K562 (cell line): ENCODE measurements at regions not wholly inside any gene's neighbourhood (a gene's known extent, or its start where the extent isn't known, plus 50 kb on each side); places are given as distances from the start of the nearest gene placed in this dataset.

Experiments used
- ATAC-seq: fragments of 200-7000 bp; cut with Tn5 transposase; 3 replicates; pipeline ENCODE4 v1.9.1; 2020; ENCODE audit warnings: moderate library complexity
- BruUV-seq: library from RNA; stranded (reverse); fragments of 400-500 nt; replicated peaks from 2 replicates; lab custom pipeline; 2021; lab: Mats Ljungman, UMichigan
- CTCF ChIA-PET: fragments of 300-600 bp; formaldehyde crosslinking; extraction: SDS; loops from one replicate; lab custom pipeline; 2021; ENCODE audit warnings: low intra/inter-chr PET ratio; lab: Yijun Ruan, JAX
- POLR2A ChIA-PET: fragments of 300-600, 350-650 bp; sonication (Branson Sonifier 250); formaldehyde crosslinking; extraction: SDS; loops from one replicate; lab custom pipeline; 2021; ENCODE audit warnings: antibody characterized with exemption, inconsistent platforms; lab: Yijun Ruan, JAX
- DNase-seq, 4 experiments: peaks; one replicate each; pipeline versions ENCODE4 v3.0.0 to v3.0.0-alpha.2; 2011 to 2018; ENCODE audit warnings: low spot score in 3 of 4, mixed read lengths in 3 of 4; ENCODE audit errors: extremely low read depth in 1 of 4
- FAIRE-seq: peaks from 2 replicates; lab custom pipeline; 2011; peaks lifted over from hg19 to GRCh38; lab: Jason Lieb, UNC
- H2AFZ ChIP-seq: 2 replicates; pipeline ENCODE4 v1.6.0; 2011; ENCODE audit warnings: low read depth, low read length, control low read depth, inconsistent platforms
- H3K27ac ChIP-seq: fragments of 200-600 bp; 3 replicates; pipeline ENCODE4 v1.8.0; 2011; ENCODE audit warnings: low read depth, mild to moderate bottlenecking, control low read depth, inconsistent platforms, low read length, moderate library complexity, mixed read lengths; ENCODE audit errors: extremely low read depth
- H3K27me3 ChIP-seq, 2 experiments: fragments of 300-600 bp in 1 of 2; 2 replicates in 1 of 2; 3 replicates in 1 of 2; pipeline versions ENCODE4 v1.6.0 to v1.8.0; 2011; ENCODE audit warnings: inconsistent platforms in 2 of 2, low read length in 2 of 2, mild to moderate bottlenecking in 1 of 2, mixed read lengths in 1 of 2, moderate library complexity in 1 of 2; ENCODE audit not compliant: control insufficient read depth in 2 of 2, insufficient read depth in 2 of 2
- H3K36me3 ChIP-seq: fragments of 300-600 bp; 3 replicates; pipeline ENCODE4 v1.8.0; 2011; ENCODE audit warnings: mild to moderate bottlenecking, low read length, inconsistent platforms; ENCODE audit not compliant: control insufficient read depth, insufficient read depth
- H3K4me1 ChIP-seq, 2 experiments: fragments of 200-600 bp in 1 of 2; replicated peaks in 1 of 2; 2 replicates in 1 of 2; 3 replicates in 1 of 2; pipeline versions ENCODE4 v1.5.1 to v1.8.0; 2011; ENCODE audit warnings: inconsistent platforms in 2 of 2, low read length in 2 of 2, mild to moderate bottlenecking in 1 of 2, mixed read lengths in 1 of 2, moderate library complexity in 1 of 2; ENCODE audit not compliant: control insufficient read depth in 2 of 2, insufficient read depth in 2 of 2
- H3K4me2 ChIP-seq: 2 replicates; pipeline ENCODE4 v1.6.1; 2011; ENCODE audit warnings: low read length, control low read depth, inconsistent platforms, mixed read lengths; ENCODE audit not compliant: insufficient read depth
- H3K4me3 ChIP-seq: fragments of 200-600 bp; sonication (generic), shearing (Covaris generic); 2 replicates; pipeline ENCODE4 v1.5.1; 2016; ENCODE audit warnings: control low read depth, inconsistent platforms
- H3K79me2 ChIP-seq: fragments of 200-600 bp; 3 replicates; pipeline ENCODE4 v1.8.0; 2011; ENCODE audit warnings: low read length, inconsistent platforms; ENCODE audit not compliant: control insufficient read depth, insufficient read depth
- H3K9ac ChIP-seq, 2 experiments: 2 replicates each; pipeline versions ENCODE4 v1.6.0 to v1.6.1; 2011; ENCODE audit warnings: low read depth in 2 of 2, low read length in 2 of 2, control low read depth in 1 of 2, inconsistent platforms in 1 of 2, mild to moderate bottlenecking in 1 of 2, mixed read lengths in 1 of 2; ENCODE audit not compliant: insufficient read depth in 1 of 2
- H3K9me1 ChIP-seq: one replicate; pipeline ENCODE4 v1.6.0; 2011; ENCODE audit warnings: inconsistent platforms, mild to moderate bottlenecking, low read length, moderate library complexity; ENCODE audit not compliant: control insufficient read depth, insufficient read depth
- H3K9me3 ChIP-seq: replicated peaks from 2 replicates; pipeline ENCODE4 v1.5.1; 2011; ENCODE audit warnings: low read depth, low read length, inconsistent platforms; ENCODE audit not compliant: control insufficient read depth, insufficient read depth
- H4K20me1 ChIP-seq: replicated peaks from 2 replicates; pipeline ENCODE4 v1.6.1; 2011; ENCODE audit warnings: low read length, inconsistent platforms, mixed read lengths; ENCODE audit not compliant: control insufficient read depth, insufficient read depth
- ADNP ChIP-seq: fragments of 200-800 bp; sonication (Bioruptor generic); IDR thresholded peaks from 2 replicates; pipeline ENCODE4 v1.6.1; 2016; ENCODE audit warnings: missing genetic modification characterization, missing compliant biosample characterization
- BCOR ChIP-seq: fragments of 450-650 bp; IDR thresholded peaks from 2 replicates; pipeline ENCODE4 v1.6.1; 2016
- CBX1 ChIP-seq: sonication (generic); IDR thresholded peaks from 2 replicates; pipeline ENCODE4 v1.6.1; 2016; ENCODE audit warnings: antibody characterized with exemption, low read depth, mild to moderate bottlenecking
- CHD4 ChIP-seq: fragments of 200-600 bp; sonication (generic); IDR thresholded peaks from 3 replicates; pipeline ENCODE4 v1.6.1; 2012; ENCODE audit warnings: low read depth, mild to moderate bottlenecking, mixed read lengths, low read length, inconsistent platforms; ENCODE audit not compliant: insufficient read depth, insufficient replicate concordance, poor library complexity, severe bottlenecking
- CREB3 ChIP-seq: fragments of 450-650 bp; conservative IDR thresholded peaks from 2 replicates; pipeline ENCODE4 v1.6.1; 2016; ENCODE audit warnings: missing genetic modification characterization, low read depth, mild to moderate bottlenecking, missing compliant biosample characterization, moderate library complexity
- HDAC2 ChIP-seq: fragments of 450-650 bp; IDR thresholded peaks from 2 replicates; pipeline ENCODE4 v1.6.1; 2016; ENCODE audit warnings: mild to moderate bottlenecking
- RBM25 ChIP-seq: fragments of 200-400 bp; formaldehyde crosslinking; IDR thresholded peaks from 2 replicates; pipeline ENCODE4 v1.6.1; 2018; ENCODE audit warnings: low read length, low read depth, moderate library complexity; ENCODE audit not compliant: severe bottlenecking
- RCOR1 ChIP-seq, 2 experiments: IDR thresholded peaks; 2 replicates each; pipeline ENCODE4 v1.6.1; 2012; ENCODE audit warnings: low read depth in 2 of 2, low read length in 2 of 2, borderline replicate concordance in 1 of 2, improper control_type of control experiment in 1 of 2
- RFX5 ChIP-seq: IDR thresholded peaks from 2 replicates; pipeline ENCODE4 v1.6.1; 2011; ENCODE audit warnings: low read depth, mild to moderate bottlenecking, improper control_type of control experiment, low read length
- RUNX1 ChIP-seq: sonication (generic); IDR thresholded peaks from 2 replicates; pipeline ENCODE4 v1.6.1; 2016; ENCODE audit warnings: antibody characterized with exemption, low read depth
- WGBS: fragments of 100-300 bp; shearing (Covaris generic); methylation state at CpG from one replicate; pipeline ENCODE4 v1.1.6; 2016; ENCODE audit warnings: low coverage, mixed read lengths; ENCODE audit not compliant: insufficient coverage; ENCODE audit errors: missing lambda C conversion rate; 5-methylcytosine and 5-hydroxymethylcytosine counted together
- in situ Hi-C: fragments of 300-500 bp; cut with MboI; formaldehyde crosslinking; loops from 4 replicates; pipeline ENCODE4 v1.15.0; 2018; ENCODE audit warnings: inconsistent platforms, mixed read lengths
- intact Hi-C: fragments of 100-400 bp; cut with micrococcal nuclease; formaldehyde crosslinking; loops from 2 replicates; pipeline ENCODE4 v1.14.2; 2022

GRCh38 chr10:21158301-21158700, 261.2 kb upstream of the NEBL start:
- Histone ChIP-seq H3K27me3 (no peaks in the 10 kb centered on the region), H3K27ac (no peak overlapping the region), H3K9me1 (no peaks in the 10 kb centered on the region), H3K4me2 (no peak overlapping the region), H4K20me1 (no peaks in the 10 kb centered on the region), H3K9ac (no peak overlapping the region), H3K4me3 (no peak overlapping the region), H3K4me1 (no peaks in the 10 kb centered on the region), H3K9me3 (no peaks in the 10 kb centered on the region), H3K36me3 (no peaks in the 10 kb centered on the region), H2AFZ (no peak overlapping the region), H3K79me2 (no peaks in the 10 kb centered on the region)
- TF ChIP-seq RCOR1 (IDR thresholded peaks at IDR 0.05; ENCODE audit: borderline replicate concordance in 1 of 2, low read depth in 2 of 2, low read length in 2 of 2) (0 out of 4 replicates have a peak, but pooled peaks of 1 of the 2 experiments have one; percentile 30), CBX1 (peak; percentile 38; the same call in 1 of the 2 replicates), CHD4 (peak; percentile 43), RFX5 (no peak), CREB3 (tag) (no peak), RUNX1 (no peak), HDAC2 (peak; percentile 45; the same call in 1 of the 2 replicates), BCOR (peak; percentile 78), ADNP (peak; percentile 77), RBM25 (peak; percentile 93)
- no peak for ATAC-seq
- ChIA-PET CTCF (no interaction called here), POLR2A (interaction anchor here (1.1 kb wide), 1 partner anchor 12 kb away, joined by 3 read pairs; no protein-coding TSS in a partner anchor)
- DNase-seq: no peak
- no TSS peak for BruUV-seq
- intact Hi-C loops (no loop called here), in situ Hi-C loops (no loop called here)
- 23% methylated on average over 3 of the region's 3 CpGs for WGBS
- FAIRE-seq: no peak
